Nephron progenitor cell (in vitro differentiated cells): ENCODE measurements at regions not wholly inside any gene's neighbourhood (a gene's known extent, or its start where the extent isn't known, plus 50 kb on each side); places are given as distances from the start of the nearest gene placed in this dataset.

ENCODE experiments used
- DNase-seq: peaks from one replicate; pipeline ENCODE4 v3.0.0; 2021
- H3K27ac Mint-ChIP-seq: 2 replicates; pipeline ENCODE4 v1.8.0; 2021; ENCODE audit warnings: mild to moderate bottlenecking, moderate library complexity, mixed read lengths
- H3K27me3 Mint-ChIP-seq: 2 replicates; pipeline ENCODE4 v1.8.0; 2021; ENCODE audit warnings: mild to moderate bottlenecking, low read depth, mixed read lengths; ENCODE audit not compliant: poor library complexity
- H3K36me3 Mint-ChIP-seq: 2 replicates; pipeline ENCODE4 v1.8.0; 2021; ENCODE audit warnings: low read depth, mixed read lengths
- H3K4me1 Mint-ChIP-seq: 2 replicates; pipeline ENCODE4 v1.8.0; 2021; ENCODE audit warnings: mixed read lengths
- H3K4me3 Mint-ChIP-seq: 2 replicates; pipeline ENCODE4 v1.8.0; 2021; ENCODE audit warnings: mild to moderate bottlenecking, moderate library complexity, mixed read lengths
- H3K9me3 Mint-ChIP-seq: 2 replicates; pipeline ENCODE4 v1.8.0; 2021; ENCODE audit warnings: mild to moderate bottlenecking, moderate library complexity, mixed read lengths
- TF ChIP-seq, protein P1 (sequence below): fragments of 200-600 bp; sonication (generic); IDR thresholded peaks from 2 replicates; pipeline ENCODE4 v1.5.0; 2021; ENCODE audit warnings: antibody characterized with exemption

DNA sequence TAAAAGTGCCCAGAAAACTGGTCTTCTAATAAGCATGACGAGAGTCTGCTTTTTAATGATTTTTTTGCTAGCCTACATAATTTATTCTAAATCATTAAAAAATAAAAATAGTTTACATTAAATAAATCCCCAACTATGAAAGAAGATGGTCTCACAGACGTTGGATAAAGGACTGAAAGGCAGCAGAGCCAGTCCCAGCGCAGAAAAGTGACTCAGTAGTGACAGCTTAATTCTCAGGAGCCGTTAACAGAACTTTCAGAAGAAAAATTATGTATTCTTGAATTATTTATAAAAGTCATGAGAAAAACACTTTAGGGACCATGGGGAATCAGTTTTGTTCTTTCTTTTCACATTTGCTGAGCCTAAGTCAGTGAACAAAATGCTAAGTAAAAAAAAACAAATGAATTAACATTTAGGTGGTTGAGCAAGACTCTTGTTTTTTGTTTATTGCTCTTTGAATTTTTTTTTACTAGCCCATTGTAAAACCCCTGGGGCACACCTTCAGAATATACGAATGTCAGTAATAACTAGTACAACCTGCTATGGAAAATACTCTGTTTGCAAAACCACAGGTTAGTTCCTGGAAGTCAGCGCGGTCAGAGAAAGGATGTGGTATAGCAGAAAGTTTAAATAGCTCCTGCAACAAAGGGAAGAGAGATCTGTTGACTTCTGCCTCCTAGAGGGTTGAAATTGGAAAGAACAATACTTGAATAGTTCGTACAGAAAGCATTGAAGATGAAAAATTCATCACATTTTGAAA, 50.4 kb upstream of the CCDC160 start:
- peak overlapping the region; percentile 57 for H3K27ac Mint-ChIP-seq
- peak overlapping the region; percentile 43 for H3K4me3 Mint-ChIP-seq
- no peak for DNase-seq
- H3K9me3 Mint-ChIP-seq, result no peaks in the 10 kb centered on the region
- TF ChIP-seq, protein P1, sequence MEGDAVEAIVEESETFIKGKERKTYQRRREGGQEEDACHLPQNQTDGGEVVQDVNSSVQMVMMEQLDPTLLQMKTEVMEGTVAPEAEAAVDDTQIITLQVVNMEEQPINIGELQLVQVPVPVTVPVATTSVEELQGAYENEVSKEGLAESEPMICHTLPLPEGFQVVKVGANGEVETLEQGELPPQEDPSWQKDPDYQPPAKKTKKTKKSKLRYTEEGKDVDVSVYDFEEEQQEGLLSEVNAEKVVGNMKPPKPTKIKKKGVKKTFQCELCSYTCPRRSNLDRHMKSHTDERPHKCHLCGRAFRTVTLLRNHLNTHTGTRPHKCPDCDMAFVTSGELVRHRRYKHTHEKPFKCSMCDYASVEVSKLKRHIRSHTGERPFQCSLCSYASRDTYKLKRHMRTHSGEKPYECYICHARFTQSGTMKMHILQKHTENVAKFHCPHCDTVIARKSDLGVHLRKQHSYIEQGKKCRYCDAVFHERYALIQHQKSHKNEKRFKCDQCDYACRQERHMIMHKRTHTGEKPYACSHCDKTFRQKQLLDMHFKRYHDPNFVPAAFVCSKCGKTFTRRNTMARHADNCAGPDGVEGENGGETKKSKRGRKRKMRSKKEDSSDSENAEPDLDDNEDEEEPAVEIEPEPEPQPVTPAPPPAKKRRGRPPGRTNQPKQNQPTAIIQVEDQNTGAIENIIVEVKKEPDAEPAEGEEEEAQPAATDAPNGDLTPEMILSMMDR, result no peak
- peaks cover 41% of the 10 kb centered on the region for H3K4me1 Mint-ChIP-seq
- no peaks in the 10 kb centered on the region for H3K36me3 Mint-ChIP-seq
- peaks cover 3% of the 10 kb centered on the region for H3K27me3 Mint-ChIP-seq
